Right lobe of liver (tissue), 6 donors: ENCODE measurements at regions not wholly inside any gene's neighbourhood (a gene's known extent, or its start where the extent isn't known, plus 50 kb on each side); places are given as distances from the start of the nearest gene placed in this dataset.

Source experiments
- ATAC-seq, 4 donors: fragments of 200-7000 bp; cut with Tn5 transposase; one replicate each; pipeline ENCODE4 v1.9.1; 2020; ENCODE audit warnings: mild to moderate bottlenecking in 4 of 4, moderate library complexity in 4 of 4
- DNase-seq, 3 donors: peaks; one replicate each; pipeline ENCODE4 v3.0.0-alpha.2; 2020
- H3K27ac ChIP-seq, 3 donors: fragments of 200-600 bp; one replicate each; pipeline ENCODE4 v1.8.0; 2022
- H3K27me3 ChIP-seq, 2 donors: fragments of 200-600 bp; one replicate each; pipeline ENCODE4 v1.8.0; 2022
- H3K36me3 ChIP-seq, 4 donors: fragments of 200-600 bp; sonication (generic) in 1 of 4; one replicate each; pipeline versions ENCODE4 v1.5.1 to v1.8.0; 2017 to 2022; ENCODE audit warnings: control low read depth in 1 of 4
- H3K4me1 ChIP-seq, 4 donors: fragments of 200-600 bp; sonication (generic) in 1 of 4; one replicate each; pipeline versions ENCODE4 v1.5.1 to v1.8.0; 2017 to 2022; ENCODE audit warnings: control low read depth in 1 of 4
- H3K4me3 ChIP-seq, 3 donors: fragments of 200-600 bp; one replicate each; pipeline ENCODE4 v1.8.0; 2022
- H3K9me3 ChIP-seq, 4 donors: fragments of 200-600 bp; sonication (generic) in 1 of 4; one replicate each; pipeline versions ENCODE4 v1.5.1 to v1.8.0; 2017 to 2022; ENCODE audit warnings: control low read depth in 1 of 4
- CTCF ChIP-seq, 4 donors: fragments of 200-600 bp in 3 of 4; fragments of 450-650 bp in 1 of 4; IDR thresholded peaks; one replicate each; pipeline versions ENCODE4 v1.5.1 to v1.8.0; 2016 to 2022; ENCODE audit warnings: antibody characterized with exemption in 4 of 4, mild to moderate bottlenecking in 2 of 4
- POLR2A ChIP-seq: fragments of 450-650 bp; IDR thresholded peaks from one replicate; pipeline ENCODE4 v1.6.1; 2017; ENCODE audit warnings: antibody characterized with exemption, mild to moderate bottlenecking
- whole genome bisulfite sequencing: methylation state at CpG from one replicate; pipeline ENCODE4 v1.1.6; 2018; ENCODE audit warnings: low coverage, low lambda C conversion rate; ENCODE audit not compliant: insufficient coverage; ENCODE audit errors: missing lambda C conversion rate; 5-methylcytosine and 5-hydroxymethylcytosine counted together
- intact Hi-C, 2 donors: fragments of 100-400 bp; cut with DNase I; formaldehyde crosslinking; loops; one replicate each; pipeline versions ENCODE4 v1.11.2 to v1.14.1; 2022
- donor health status: DM: no; HTN: yes; CAD: no.
- donor health status: DM: no; HTN: no; CAD: no.
- donor health status: DM: no; HTN: no; CAD: no.
- donor health status: DM: no; HTN: yes; CAD: no.
- donor health status: DM: no; HTN: yes; CAD: no.

GRCh38 chr22:44379817-44380755, 67.3 kb upstream of the SHISAL1 start:
- TF ChIP-seq POLR2A (no peak), CTCF (IDR thresholded peaks at IDR 0.05) (no peak)

DNA sequence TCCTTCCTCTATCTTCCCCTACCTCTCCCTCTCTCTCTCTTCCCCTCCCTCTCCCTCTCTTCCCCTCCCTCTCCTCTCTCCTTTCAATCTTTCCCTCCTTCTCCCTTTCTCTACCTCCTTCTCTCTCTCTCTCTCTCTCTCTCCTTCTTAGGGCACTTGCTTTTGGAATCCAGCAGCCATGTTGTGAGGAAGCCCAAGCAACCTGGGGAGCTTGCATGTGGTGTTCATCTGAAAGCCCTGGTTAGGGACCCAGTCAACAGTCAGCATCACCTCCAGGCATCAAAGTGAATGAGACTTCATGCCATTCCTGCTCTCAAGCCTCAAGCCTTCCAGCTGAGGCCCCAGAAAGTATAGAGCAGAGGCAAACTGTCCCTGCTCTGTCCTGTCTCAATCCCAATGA, 65.6 kb upstream of the SHISAL1 start:
- DNase-seq (no peak), ATAC-seq (no peak)
- H3K27ac ChIP-seq: no peak overlapping the region
- H3K9me3 ChIP-seq: peaks cover 0 to 4% (median 0%) of the 10 kb centered on the region in 4 donors
- no peaks in the 10 kb centered on the region for H3K36me3 ChIP-seq
- peaks cover 0 to 16% (median 6%) of the 10 kb centered on the region in 4 donors for H3K4me1 ChIP-seq
- no peaks in the 10 kb centered on the region for H3K27me3 ChIP-seq
- H3K4me3 ChIP-seq: no peak overlapping the region
- intact Hi-C loops: no loop called here
- no peak for TF ChIP-seq POLR2A
- TF ChIP-seq CTCF (IDR thresholded peaks at IDR 0.05): no peak

More at GRCh38 chr22:44379817-44380755, 67.3 kb upstream of the SHISAL1 start:
- 58% methylated on average over 7 of the region's 14 CpGs for WGBS
- Histone ChIP-seq H3K9me3 (peaks cover 0 to 2% (median 0%) of the 10 kb centered on the region in 4 donors), H3K27ac (no peak overlapping the region), H3K36me3 (no peaks in the 10 kb centered on the region), H3K27me3 (no peaks in the 10 kb centered on the region), H3K4me1 (peaks cover 0 to 20% (median 9%) of the 10 kb centered on the region in 4 donors), H3K4me3 (no peak overlapping the region)
- peak; percentile 6 to 23 (median 15) for DNase-seq
- no peak for ATAC-seq
- intact Hi-C loops: no loop called here

DNA sequence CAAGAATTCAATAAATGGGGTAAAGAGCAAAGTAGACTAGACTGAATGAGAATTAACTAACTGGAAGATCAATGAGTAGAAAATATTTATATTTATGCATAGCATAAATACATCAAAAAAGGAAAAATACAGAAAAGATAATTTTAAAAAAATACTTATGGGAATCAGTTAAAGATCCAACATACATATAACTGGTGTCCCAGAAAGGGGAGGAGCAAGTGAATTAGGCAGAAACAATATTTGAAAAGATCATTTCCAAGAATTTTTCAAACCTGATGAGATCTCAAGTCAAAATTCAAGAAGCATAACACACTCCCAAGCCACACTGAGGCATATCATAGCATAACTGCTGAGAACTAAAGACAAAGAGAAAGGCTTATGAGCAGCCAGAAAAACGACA, 62.7 kb upstream of the SHISAL1 start:
- H3K36me3 ChIP-seq: no peaks in the 10 kb centered on the region
- WGBS: 19% methylated on average over 1 of the region's 1 CpG
- ATAC-seq (no peak), DNase-seq (no peak)
- no peak overlapping the region for H3K4me3 ChIP-seq
- no peaks in the 10 kb centered on the region for H3K27me3 ChIP-seq
- intact Hi-C loops: no loop called here
- H3K4me1 ChIP-seq: peaks cover 0 to 8% (median 0%) of the 10 kb centered on the region in 4 donors
- H3K27ac ChIP-seq: no peak overlapping the region
- TF ChIP-seq CTCF (IDR thresholded peaks at IDR 0.05): no peak
- no peak for TF ChIP-seq POLR2A
- H3K9me3 ChIP-seq: peaks cover 0 to 4% (median 0%) of the 10 kb centered on the region in 4 donors

- no peak overlapping the region for H3K27ac ChIP-seq
- peaks cover 0 to 8% (median 0%) of the 10 kb centered on the region in 4 donors for H3K4me1 ChIP-seq
- ATAC-seq (peak in 3 of 4 donors; percentile 65 to 99 (median 80)), DNase-seq (peak; percentile 5 to 88 (median 87))
- H3K4me3 ChIP-seq: no peak overlapping the region
- TF ChIP-seq CTCF (IDR thresholded peaks at IDR 0.05): no peak
- no peak for TF ChIP-seq POLR2A
- H3K9me3 ChIP-seq: peaks cover 0 to 4% (median 0%) of the 10 kb centered on the region in 4 donors
- intact Hi-C loops: no loop called here
- WGBS: 61% methylated on average over 2 of the region's 3 CpGs
- no peaks in the 10 kb centered on the region for H3K36me3 ChIP-seq
- no peaks in the 10 kb centered on the region for H3K27me3 ChIP-seq
Measured at GRCh38 chr22:44373234-44373633, 60.5 kb upstream of the SHISAL1 start.
